ENCODE measurements at regions not wholly inside any gene's neighbourhood (a gene's known extent, or its start where the extent isn't known, plus 50 kb on each side); places are given as distances from the start of the nearest gene placed in this dataset.

GRCh38 chr22:48116871-48117270 is 1354.4 kb downstream of the TBC1D22A start:
- TF ChIP-seq CTCF (IDR thresholded peaks at IDR 0.05) (no peak), EZH2 (IDR thresholded peaks at IDR 0.05; ENCODE audit: borderline replicate concordance, insufficient read depth, low read depth, low read length, poor library complexity, severe bottlenecking) (no peak)
